ENCODE measurements at regions not wholly inside any gene's neighbourhood (a gene's known extent, or its start where the extent isn't known, plus 50 kb on each side); places are given as distances from the start of the nearest gene placed in this dataset.
"Not testable (repeated sequence)": the region's sequence is repeated elsewhere in the genome, so short reads cannot be mapped to it uniquely, and the experiment has no call there.

- DNase-seq (ENCODE audit: low spot score), result no peak
Measured at GRCh38 chr6:11407414-11407813, 130.1 kb upstream of the TMEM170B start.

DNA sequence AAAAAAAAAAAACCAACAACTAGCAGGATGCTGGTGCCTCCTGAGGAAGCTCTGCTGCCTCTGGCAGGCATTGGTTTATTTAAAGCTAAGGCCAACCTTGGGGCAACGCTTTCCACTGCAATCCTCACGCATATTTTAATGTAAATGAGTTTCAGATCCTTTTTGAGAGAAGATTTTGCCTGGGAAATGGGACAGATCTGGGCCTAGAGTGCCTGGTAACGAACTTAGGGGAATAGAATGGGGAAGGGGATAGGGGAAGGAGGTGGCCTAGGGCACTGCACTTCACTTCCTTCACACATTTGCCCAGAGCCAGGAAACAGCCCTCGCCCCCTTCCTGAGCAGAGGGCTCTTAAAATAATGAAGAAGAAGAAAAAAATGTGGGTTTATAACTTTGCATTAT is 132.7 kb upstream of the TMEM170B start:
- DNase-seq (ENCODE audit: low spot score), result no peak

- DNase-seq (ENCODE audit: low spot score), result no peak
Measured at GRCh38 chr6:11404081-11404480, 133.5 kb upstream of the TMEM170B start.

- no peak for DNase-seq (ENCODE audit: low spot score)
Measured at GRCh38 chr6:11403035-11403601, 134.4 kb upstream of the TMEM170B start.

DNA sequence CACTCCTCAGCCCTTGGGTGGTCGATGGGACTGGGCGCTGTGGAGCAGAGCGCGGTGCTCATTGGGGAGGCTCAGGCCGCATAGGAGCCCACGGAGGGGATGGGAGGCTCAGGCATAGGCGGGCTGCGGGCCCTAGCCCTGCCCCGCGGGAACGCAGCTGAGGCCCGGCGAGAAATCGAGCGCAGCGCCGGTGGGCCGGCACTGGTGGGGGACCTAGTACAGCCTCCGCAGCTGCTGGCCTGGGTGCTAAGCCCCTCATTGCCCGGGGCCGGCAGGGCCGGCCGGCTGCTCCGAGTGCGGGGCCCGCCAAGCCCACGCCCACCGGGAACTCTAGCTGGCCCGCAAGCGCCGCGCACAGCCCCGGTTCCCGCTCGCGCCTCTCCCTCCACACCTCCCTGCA is 135.0 kb upstream of the TMEM170B start:
- DNase-seq (ENCODE audit: low spot score), result not testable (repeated sequence)

DNA sequence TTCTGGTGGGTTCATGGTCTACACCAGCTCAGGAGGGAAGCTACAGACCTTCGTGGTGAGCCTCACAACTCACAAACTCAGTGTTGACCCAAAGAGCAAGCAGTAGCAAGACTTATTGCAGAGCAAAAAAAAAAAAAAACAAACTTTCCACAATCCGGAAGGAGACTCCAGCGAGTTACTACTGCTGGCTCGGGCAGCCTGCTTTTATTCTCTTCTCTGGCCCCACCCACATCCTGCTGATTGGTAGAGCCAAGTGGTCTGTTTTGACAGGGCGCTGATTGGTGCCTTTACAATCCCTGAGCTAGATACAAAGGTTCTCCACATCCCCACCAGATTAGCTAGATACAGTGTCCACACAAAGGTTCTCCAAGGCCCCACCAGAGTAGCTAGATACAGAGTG is 135.6 kb upstream of the TMEM170B start:
- DNase-seq (ENCODE audit: low spot score), result not testable (repeated sequence)

DNA sequence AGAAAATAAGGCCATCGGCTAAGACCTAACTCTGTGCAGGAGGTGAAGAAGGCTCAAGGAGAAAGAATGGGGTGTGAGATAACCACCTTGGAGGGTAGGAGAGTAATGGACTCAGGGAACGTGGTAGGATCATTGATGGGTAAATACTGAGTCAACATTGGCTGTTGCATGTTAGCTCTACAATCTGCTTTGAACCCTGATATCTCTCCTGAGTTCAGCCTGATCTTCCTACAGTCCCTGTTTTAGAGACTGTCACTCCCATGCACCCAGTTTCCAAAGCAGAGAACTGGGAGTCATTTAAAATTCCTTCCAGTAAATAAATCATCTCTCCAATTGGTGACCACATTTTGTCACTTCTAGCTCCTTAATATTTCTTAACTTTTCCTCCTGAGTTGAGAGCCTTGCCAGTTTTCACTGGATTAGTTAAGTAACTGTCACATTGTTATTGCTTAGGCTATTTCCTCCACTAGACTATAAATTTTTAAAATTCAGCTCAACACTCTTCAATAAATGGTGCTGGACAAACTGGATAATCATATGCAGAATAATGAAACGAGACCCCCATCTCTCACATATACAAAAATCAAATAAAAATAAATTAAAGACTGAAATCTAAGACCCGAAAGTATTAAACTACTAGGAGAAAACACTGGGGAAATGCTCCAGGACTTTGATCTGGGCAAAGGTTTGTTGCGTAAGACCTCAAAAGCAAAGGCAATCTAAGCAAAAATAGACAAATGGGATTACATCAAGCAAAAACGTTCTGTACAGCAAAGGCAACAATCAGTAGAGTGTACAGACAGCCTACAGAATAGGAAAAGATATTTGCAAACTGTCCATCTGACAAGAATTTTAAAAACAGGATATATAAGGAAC is 138.9 kb upstream of the TMEM170B start:
- DNase-seq (ENCODE audit: low spot score), result no peak

GRCh38 chr6:11397622-11398450 is 139.7 kb upstream of the TMEM170B start:
- DNase-seq (ENCODE audit: low spot score), result no peak

GRCh38 chr6:11396860-11397259 is 140.7 kb upstream of the TMEM170B start:
- DNase-seq (ENCODE audit: low spot score), result no peak

- no peak for DNase-seq (ENCODE audit: low spot score)
Measured at GRCh38 chr6:11393713-11394627, 143.6 kb upstream of the TMEM170B start.

GRCh38 chr6:11392778-11393507 is 144.6 kb upstream of the TMEM170B start:
- DNase-seq (ENCODE audit: low spot score), result no peak

DNA sequence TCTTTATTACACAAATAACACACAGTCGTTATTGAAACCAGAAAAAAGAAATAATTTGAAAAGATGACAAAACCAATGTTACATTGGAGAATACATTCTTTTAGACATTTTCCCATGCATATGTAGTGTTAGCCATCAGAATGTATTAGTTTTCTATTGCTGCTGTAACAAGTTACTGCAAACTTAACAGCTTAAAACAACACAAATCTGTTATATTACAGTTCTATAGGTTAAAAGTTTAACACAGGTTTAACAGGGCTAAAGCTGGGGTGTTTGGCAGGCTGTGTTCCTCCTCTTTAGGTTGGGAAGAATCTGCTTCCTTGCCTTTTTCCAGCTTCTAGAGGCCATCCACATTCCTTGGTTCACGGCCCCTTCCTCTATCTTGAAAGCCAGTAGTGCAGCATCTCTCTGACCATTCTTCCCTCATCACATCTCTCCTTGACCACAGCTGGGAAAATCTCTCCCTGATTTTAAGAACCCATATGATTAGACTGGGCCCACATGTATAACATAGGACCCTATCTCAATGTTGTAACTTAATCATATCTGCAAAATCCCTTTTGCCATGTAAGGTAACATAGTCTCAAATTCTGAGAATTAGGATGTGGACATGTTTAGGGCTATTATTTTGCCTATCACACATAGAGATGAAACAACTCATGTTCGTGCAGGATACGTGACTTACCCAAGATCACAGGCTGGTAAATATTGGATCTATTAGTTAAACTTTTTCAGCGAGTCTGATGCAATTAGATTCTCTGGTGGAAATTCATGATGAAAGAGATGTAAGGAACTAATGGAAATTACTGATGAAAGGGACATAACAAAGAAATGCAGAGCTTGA is 145.4 kb upstream of the TMEM170B start:
- DNase-seq (ENCODE audit: low spot score), result no peak

GRCh38 chr6:11389977-11390376 is 147.6 kb upstream of the TMEM170B start:
- no peak for DNase-seq (ENCODE audit: low spot score)

DNA sequence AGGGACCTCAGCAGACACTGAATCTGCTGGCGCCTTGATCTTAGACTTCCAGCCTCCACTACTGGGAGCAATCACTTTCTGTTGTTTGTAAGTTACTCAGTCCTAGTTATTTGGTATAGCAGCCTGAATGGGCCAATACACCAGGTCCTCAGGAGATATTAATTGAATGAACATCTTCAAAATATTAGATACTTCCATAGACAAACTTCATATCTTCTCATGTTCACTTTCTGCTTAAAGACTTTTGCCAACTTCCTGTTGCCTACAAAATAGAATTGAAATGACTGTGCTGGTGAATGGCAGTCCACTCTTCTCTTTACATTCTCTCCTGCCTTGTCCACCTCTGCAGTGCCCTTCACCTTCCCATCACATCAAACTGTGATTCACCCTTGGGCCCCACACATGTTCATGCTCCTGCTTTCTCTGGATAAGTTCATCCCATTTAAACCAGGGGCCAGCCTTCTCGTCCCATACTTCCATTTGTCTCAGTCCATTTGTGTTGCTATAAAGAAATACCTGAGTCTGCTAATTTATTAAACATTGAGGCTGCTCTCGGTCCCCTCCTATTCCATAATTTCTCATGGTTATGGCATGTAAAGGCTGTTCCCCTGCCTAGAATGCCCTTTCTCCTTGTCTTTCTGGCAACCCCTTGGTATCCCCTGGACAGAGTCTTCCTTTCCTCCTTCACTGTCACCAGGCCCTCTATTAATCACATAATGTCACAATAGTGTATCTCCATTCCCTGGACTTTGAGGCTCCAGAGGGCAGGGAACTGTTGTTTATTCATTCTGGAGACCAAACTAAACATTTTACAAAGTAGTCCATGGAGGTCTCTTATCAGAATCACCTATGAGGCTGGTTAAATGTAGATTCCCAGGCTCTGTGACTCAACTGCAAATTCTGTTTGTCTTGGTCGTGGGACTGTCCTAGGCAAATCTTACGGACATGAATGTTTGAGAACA is 148.3 kb upstream of the TMEM170B start:
- DNase-seq (ENCODE audit: low spot score), result no peak

DNA sequence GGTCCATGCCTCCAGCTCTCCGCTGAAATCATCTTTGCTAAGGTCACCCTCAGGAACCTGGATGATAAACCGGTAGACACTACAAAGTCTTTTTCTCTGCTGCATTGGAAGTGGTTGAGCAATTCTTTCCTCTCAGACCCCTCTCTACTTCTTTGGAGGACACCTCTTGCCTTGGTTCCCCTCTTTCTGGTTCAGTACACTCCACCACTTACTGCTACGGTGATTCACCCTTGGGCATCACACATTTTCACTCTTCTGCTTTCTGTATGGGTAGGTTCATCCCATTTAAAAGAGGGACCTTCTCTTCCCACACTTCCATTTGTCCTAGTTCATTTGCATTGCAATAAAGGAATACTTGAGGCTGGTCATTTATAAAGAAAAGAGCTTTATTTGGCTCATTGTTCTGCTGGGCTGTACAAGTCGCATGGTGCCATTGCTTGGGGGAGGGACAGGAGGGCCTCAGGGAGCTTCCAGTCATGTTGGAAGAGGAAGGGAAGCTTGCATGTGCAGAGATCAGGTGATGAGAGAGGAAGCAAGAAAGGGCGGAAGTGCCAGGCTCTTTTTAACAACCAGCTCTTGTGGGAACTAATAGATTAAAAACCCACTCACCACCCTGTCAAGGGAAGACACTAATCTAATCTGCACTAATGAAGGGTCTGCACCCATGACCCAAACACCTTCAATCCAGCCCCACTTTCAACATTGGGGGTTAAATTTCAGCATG is 149.7 kb upstream of the TMEM170B start:
- no peak for DNase-seq (ENCODE audit: low spot score)

- DNase-seq (ENCODE audit: low spot score), result no peak
Measured at GRCh38 chr6:11386726-11387125, 150.8 kb upstream of the TMEM170B start.

- DNase-seq (ENCODE audit: low spot score), result peak; percentile 13
Measured at GRCh38 chr6:11386323-11386722, 151.2 kb upstream of the TMEM170B start.
